ENCODE measurements at regions not wholly inside any gene's neighbourhood (a gene's known extent, or its start where the extent isn't known, plus 50 kb on each side); places are given as distances from the start of the nearest gene placed in this dataset.
A peak's percentile ranks its signal among the peaks of the same experiment; 100 is the strongest.

DNA sequence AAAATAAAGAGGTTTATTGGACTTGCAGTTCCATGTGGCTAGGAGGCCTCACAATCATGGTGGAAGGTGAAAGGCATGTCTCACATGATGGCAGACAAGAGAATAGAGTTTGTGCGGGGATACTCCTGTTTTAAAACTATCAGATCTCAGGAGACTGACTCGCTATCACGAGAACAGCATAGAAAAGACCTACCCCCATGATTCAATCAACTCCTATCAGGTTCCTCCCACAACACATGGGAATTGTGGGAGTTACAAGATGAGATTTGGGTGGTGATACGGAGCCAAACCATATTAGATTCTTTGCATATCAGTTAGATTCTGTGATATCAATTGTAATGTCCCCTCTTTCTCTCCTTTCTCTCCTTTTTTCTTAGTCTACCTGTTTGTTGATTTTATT lies 1178.7 kb upstream of the LRRTM1 start:
- DNase-seq (ENCODE audit: low read depth in 2 of 2) = no peak
- H3K4me3 ChIP-seq (replicated peaks in 1 of 2; ENCODE audit: low read depth in 2 of 2, low read length in 2 of 2) = no peak overlapping the region
- TF ChIP-seq CTCF (IDR thresholded peaks at IDR 0.05; ENCODE audit: low read depth, low read length) = no peak

- no peak for TF ChIP-seq CTCF (IDR thresholded peaks at IDR 0.05; ENCODE audit: low read depth, low read length)
- no peak for DNase-seq (ENCODE audit: low read depth in 2 of 2)
- no peak overlapping the region for H3K4me3 ChIP-seq (replicated peaks in 1 of 2; ENCODE audit: low read depth in 2 of 2, low read length in 2 of 2)
Observed at GRCh38 chr2:81481994-81482368, 1177.4 kb upstream of the LRRTM1 start.

DNA sequence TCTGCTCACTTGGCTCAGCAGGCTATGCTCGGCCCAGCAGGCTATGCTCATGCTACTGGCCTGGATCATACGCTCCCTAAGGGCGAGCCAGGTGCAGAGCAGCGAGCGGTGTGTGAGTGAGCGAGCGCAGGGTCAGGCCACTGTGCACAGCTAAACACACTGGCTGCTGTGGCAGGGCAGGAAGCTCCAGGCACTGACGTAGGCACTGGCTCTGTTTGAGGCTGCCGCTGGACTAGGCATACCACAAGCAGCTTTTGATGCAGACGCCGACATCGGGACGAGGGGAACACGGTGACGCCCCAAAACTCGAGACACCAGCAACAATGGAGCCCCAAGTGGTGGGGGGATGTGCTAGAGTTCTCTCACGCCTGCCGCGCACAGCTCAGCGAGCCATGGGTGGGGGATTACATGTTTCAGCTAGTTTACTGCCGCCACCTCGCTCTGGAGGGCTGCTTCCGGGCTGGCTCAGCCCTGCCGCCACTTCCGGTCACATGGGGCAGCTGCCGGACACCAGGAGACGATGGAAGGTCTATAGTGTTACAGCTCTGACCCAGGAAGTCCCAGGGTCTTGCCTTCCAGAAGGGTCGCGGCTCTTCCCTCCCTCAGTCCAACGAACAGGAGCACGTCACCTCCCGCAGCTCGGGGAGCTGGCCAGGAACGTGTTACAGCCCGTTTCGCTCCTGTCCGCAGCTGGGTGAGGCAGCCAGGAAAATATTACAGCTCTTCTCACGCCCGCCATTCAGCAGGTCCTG lies 1176.9 kb upstream of the LRRTM1 start:
- no peak overlapping the region for H3K4me3 ChIP-seq (replicated peaks in 1 of 2; ENCODE audit: low read depth in 2 of 2, low read length in 2 of 2)
- DNase-seq (ENCODE audit: low read depth in 2 of 2) = peak in 1 of 2 donors; percentile 0

DNA sequence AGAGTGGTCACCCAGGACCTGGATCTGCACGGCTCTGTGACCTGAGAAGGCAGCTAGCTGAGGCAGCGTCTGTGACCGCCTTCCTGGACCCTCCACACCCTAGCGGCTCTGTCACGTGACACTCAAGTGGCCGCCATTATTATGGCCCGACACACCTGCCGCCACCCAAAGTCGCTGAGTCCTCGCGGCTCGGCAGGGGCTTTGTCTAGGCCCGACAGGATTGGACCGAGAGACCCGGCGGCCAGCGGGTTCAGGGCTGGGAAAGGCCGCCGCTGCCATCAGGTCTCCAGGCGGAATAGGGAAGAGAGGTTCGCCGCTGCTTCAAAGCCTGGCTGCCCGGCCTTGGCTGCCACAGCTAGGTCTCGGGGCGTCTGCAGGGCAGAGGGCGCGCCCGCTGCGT lies 1162.5 kb upstream of the LRRTM1 start:
- TF ChIP-seq CTCF (IDR thresholded peaks at IDR 0.05; ENCODE audit: low read depth, low read length) = no peak
- no peak overlapping the region for H3K4me3 ChIP-seq (replicated peaks in 1 of 2; ENCODE audit: low read depth in 2 of 2, low read length in 2 of 2)

More for the DNA sequence above, 1176.9 kb upstream of the LRRTM1 start:
- no peak for TF ChIP-seq CTCF (IDR thresholded peaks at IDR 0.05; ENCODE audit: low read depth, low read length)

GRCh38 chr2:81462420-81462819 lies 1157.9 kb upstream of the LRRTM1 start:
- TF ChIP-seq CTCF (IDR thresholded peaks at IDR 0.05; ENCODE audit: low read depth, low read length) = no peak
- no peak overlapping the region for H3K4me3 ChIP-seq (replicated peaks in 1 of 2; ENCODE audit: low read depth in 2 of 2, low read length in 2 of 2)
- no peak for DNase-seq (ENCODE audit: low read depth in 2 of 2)

More for the DNA sequence above, 1162.5 kb upstream of the LRRTM1 start:
- no peak for DNase-seq (ENCODE audit: low read depth in 2 of 2)

DNA sequence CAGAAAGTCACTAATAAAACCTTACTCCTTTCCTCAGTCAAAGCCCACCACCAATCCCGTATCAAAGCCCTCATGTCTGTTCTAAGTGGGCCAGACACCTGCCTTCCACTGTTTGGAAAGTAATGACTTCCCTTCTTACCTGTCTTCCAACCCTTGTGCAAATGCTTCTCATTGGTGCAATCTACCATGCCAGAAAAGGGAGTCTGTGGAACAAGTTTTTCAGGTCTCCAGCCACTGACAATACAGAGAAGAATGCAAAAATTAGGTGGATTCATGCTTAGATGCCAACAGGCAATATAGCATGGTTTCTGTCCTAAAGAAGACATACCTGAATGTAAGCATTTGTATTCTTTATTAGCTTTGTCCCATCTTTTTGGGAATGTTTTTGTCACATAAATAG lies 1140.6 kb upstream of the LRRTM1 start:
- no peak for DNase-seq (ENCODE audit: low read depth in 2 of 2)
- no peak for TF ChIP-seq CTCF (IDR thresholded peaks at IDR 0.05; ENCODE audit: low read depth, low read length)
- no peak overlapping the region for H3K4me3 ChIP-seq (replicated peaks in 1 of 2; ENCODE audit: low read depth in 2 of 2, low read length in 2 of 2)
